A673 (cell line): ENCODE measurements at regions not wholly inside any gene's neighbourhood (a gene's known extent, or its start where the extent isn't known, plus 50 kb on each side); places are given as distances from the start of the nearest gene placed in this dataset.
"Not testable (repeated sequence)": the region's sequence is repeated elsewhere in the genome, so short reads cannot be mapped to it uniquely, and the experiment has no call there.

Experiments used
- BruUV-seq: library from RNA; stranded (reverse); fragments of 400-500 nt; replicated peaks from 2 replicates; lab custom pipeline; 2021; lab: Mats Ljungman, UMichigan
- CTCF ChIA-PET: fragments of 300-600 bp; sonication (Branson Sonifier 250); formaldehyde crosslinking; loops from one replicate; lab custom pipeline; 2022; ENCODE audit warnings: antibody characterized with exemption; lab: Charles Lee
- POLR2A ChIA-PET: fragments of 300-600 bp; sonication (Branson Sonifier 250); formaldehyde crosslinking; loops from one replicate; lab custom pipeline; 2022; ENCODE audit warnings: antibody characterized with exemption; ENCODE audit not compliant: low non-redundant PET; lab: Charles Lee
- DNase-seq: peaks from one replicate; pipeline ENCODE4 v3.0.0-alpha.2; 2015; ENCODE audit warnings: low spot score
- H3K27ac ChIP-seq: fragments of 200-600 bp; sonication (generic); 2 replicates; pipeline ENCODE4 v1.5.1; 2016; ENCODE audit warnings: mixed run types, low read depth, mild to moderate bottlenecking, mixed read lengths, antibody characterized with exemption, low read length; ENCODE audit not compliant: poor library complexity, severe bottlenecking
- H3K27me3 ChIP-seq: fragments of 200-600 bp; sonication (generic); replicated peaks from 2 replicates; pipeline ENCODE4 v1.6.1; 2017; ENCODE audit warnings: mixed run types, low read depth, mild to moderate bottlenecking, mixed read lengths, antibody characterized with exemption, low read length; ENCODE audit not compliant: insufficient read depth, poor library complexity
- H3K36me3 ChIP-seq: fragments of 200-600 bp; sonication (generic); 2 replicates; pipeline ENCODE4 v1.6.1; 2016; ENCODE audit warnings: mixed run types, mild to moderate bottlenecking, mixed read lengths, antibody characterized with exemption, low read length; ENCODE audit not compliant: insufficient read depth, poor library complexity, severe bottlenecking
- H3K4me1 ChIP-seq: fragments of 200-600 bp; sonication (generic); 2 replicates; pipeline ENCODE4 v1.6.1; 2017; ENCODE audit warnings: mixed run types, mild to moderate bottlenecking, mixed read lengths, antibody characterized with exemption, low read length; ENCODE audit not compliant: insufficient read depth, poor library complexity, severe bottlenecking
- H3K4me3 ChIP-seq: fragments of 200-600 bp; sonication (generic); 2 replicates; pipeline ENCODE4 v1.5.1; 2016; ENCODE audit warnings: low read depth, mixed run types, mild to moderate bottlenecking, mixed read lengths, low read length; ENCODE audit not compliant: poor library complexity, severe bottlenecking
- H3K9me3 ChIP-seq: fragments of 200-600 bp; sonication (generic); 2 replicates; pipeline ENCODE4 v1.6.1; 2016; ENCODE audit warnings: mixed run types, low read depth, mild to moderate bottlenecking, mixed read lengths, antibody characterized with exemption, low read length; ENCODE audit not compliant: poor library complexity, severe bottlenecking
- CTCF ChIP-seq: fragments of 300-800, 200-600 bp; sonication (generic); conservative IDR thresholded peaks from 2 replicates; pipeline ENCODE4 v1.5.1; 2017; ENCODE audit warnings: low read depth, mild to moderate bottlenecking, antibody characterized with exemption, low read length, moderate library complexity, mixed read lengths
- EZH2 ChIP-seq: fragments of 200-600 bp; sonication (generic); IDR thresholded peaks from 2 replicates; pipeline ENCODE4 v1.6.1; 2017; ENCODE audit warnings: borderline replicate concordance, low read depth, mild to moderate bottlenecking, mixed read lengths, antibody characterized with exemption, low read length; ENCODE audit not compliant: poor library complexity, severe bottlenecking
- intact Hi-C: fragments of 100-400 bp; cut with micrococcal nuclease; formaldehyde crosslinking; loops from one replicate; pipeline ENCODE4 v1.10.0; 2022; ENCODE audit not compliant: unreplicated experiment

GRCh38 chr21:20207335-20207734 lies 790.9 kb upstream of the NCAM2 start:
- no peak overlapping the region for H3K4me3 ChIP-seq
- DNase-seq: no peak
- intact Hi-C loops: no loop called here
- ChIA-PET POLR2A (no interaction called here), CTCF (no interaction called here)
- no peak overlapping the region for H3K27ac ChIP-seq
- no peaks in the 10 kb centered on the region for H3K36me3 ChIP-seq
- BruUV-seq: no TSS peak
- TF ChIP-seq EZH2 (no peak), CTCF (no peak)
- H3K9me3 ChIP-seq: peaks cover 13% of the 10 kb centered on the region
- no peaks in the 10 kb centered on the region for H3K4me1 ChIP-seq
- no peaks in the 10 kb centered on the region for H3K27me3 ChIP-seq

- DNase-seq: no peak
Observed at GRCh38 chr21:20215959-20216358, 782.2 kb upstream of the NCAM2 start.

GRCh38 chr21:20220586-20220985 lies 777.6 kb upstream of the NCAM2 start:
- POLR2A ChIA-PET: no interaction called here

More at GRCh38 chr21:20215959-20216358, 782.2 kb upstream of the NCAM2 start:
- Histone ChIP-seq H3K9me3 (peaks cover 8% of the 10 kb centered on the region), H3K27me3 (no peaks in the 10 kb centered on the region), H3K4me3 (no peak overlapping the region), H3K36me3 (no peaks in the 10 kb centered on the region), H3K27ac (no peak overlapping the region), H3K4me1 (no peaks in the 10 kb centered on the region)
- intact Hi-C loops: no loop called here
- BruUV-seq: no TSS peak
- ChIA-PET CTCF (no interaction called here), POLR2A (no interaction called here)
- TF ChIP-seq CTCF (no peak), EZH2 (no peak)

GRCh38 chr21:20221981-20222380 lies 776.2 kb upstream of the NCAM2 start:
- peaks cover 14% of the 10 kb centered on the region for H3K9me3 ChIP-seq
- BruUV-seq, H3K4me3 ChIP-seq, intact Hi-C loops, H3K4me1 ChIP-seq, H3K27me3 ChIP-seq, POLR2A ChIA-PET, H3K27ac ChIP-seq, H3K36me3 ChIP-seq, CTCF ChIA-PET, DNase-seq: not testable (repeated sequence)

More at GRCh38 chr21:20220586-20220985, 777.6 kb upstream of the NCAM2 start:
- intact Hi-C loops: no loop called here
- CTCF ChIA-PET: no interaction called here
- TF ChIP-seq EZH2 (no peak), CTCF (no peak)
- peaks cover 14% of the 10 kb centered on the region for H3K9me3 ChIP-seq
- no TSS peak for BruUV-seq
- no peak overlapping the region for H3K27ac ChIP-seq
- H3K4me1 ChIP-seq: no peaks in the 10 kb centered on the region
- H3K4me3 ChIP-seq: no peak overlapping the region
- no peak for DNase-seq
- no peaks in the 10 kb centered on the region for H3K27me3 ChIP-seq
- H3K36me3 ChIP-seq: no peaks in the 10 kb centered on the region

GRCh38 chr21:20236649-20237048 lies 761.6 kb upstream of the NCAM2 start:
- H3K4me1 ChIP-seq, POLR2A ChIA-PET, H3K27me3 ChIP-seq, DNase-seq, H3K27ac ChIP-seq, intact Hi-C loops, H3K4me3 ChIP-seq, CTCF ChIA-PET, BruUV-seq, H3K9me3 ChIP-seq, H3K36me3 ChIP-seq: not testable (repeated sequence)
